ENCODE measurements at regions not wholly inside any gene's neighbourhood (a gene's known extent, or its start where the extent isn't known, plus 50 kb on each side); places are given as distances from the start of the nearest gene placed in this dataset.

- peaks cover 0 to 9% (median under 1%) of the 10 kb centered on the region in 12 donors for H3K4me1 ChIP-seq
- WGBS, 4 donors, result 76 to 88% (median 78%) methylated on average over 3 of the region's 3 CpGs
- intact Hi-C loops (cut with DNase I), result loop anchor here in 3 of 10 donors (10.0 kb wide), 2 partner anchors 386 to 396 kb away; partner anchors contain the start of gene SOX9 (in 1 of the 3)
- H3K4me3 ChIP-seq, result no peak overlapping the region
- ATAC-seq, result no peak
- H3K27ac ChIP-seq, result no peak overlapping the region
- H3K36me3 ChIP-seq, result no peaks in the 10 kb centered on the region
- no peak for TF ChIP-seq CTCF (IDR thresholded peaks at IDR 0.05)
- TF ChIP-seq POLR2A (IDR thresholded peaks at IDR 0.05), result no peak
- no peak for DNase-seq
- no peaks in the 10 kb centered on the region for H3K9me3 ChIP-seq
- H3K27me3 ChIP-seq, result no peaks in the 10 kb centered on the region
Measured at GRCh38 chr17:72510351-72511016, 389.7 kb downstream of the SOX9 start.

- ATAC-seq (no peak), DNase-seq (no peak)
- no peak overlapping the region for H3K27ac ChIP-seq
- H3K27me3 ChIP-seq, result no peaks in the 10 kb centered on the region
- no peaks in the 10 kb centered on the region for H3K36me3 ChIP-seq
- TF ChIP-seq POLR2A (IDR thresholded peaks at IDR 0.05), result no peak
- no peak for TF ChIP-seq CTCF (IDR thresholded peaks at IDR 0.05)
- no peaks in the 10 kb centered on the region for H3K9me3 ChIP-seq
- no peak overlapping the region for H3K4me3 ChIP-seq
- intact Hi-C loops (cut with DNase I), result loop anchor here in 3 of 10 donors (10.0 kb wide), 2 partner anchors 386 to 396 kb away; partner anchors contain the start of gene SOX9 (in 1 of the 3)
- peaks cover 0 to 17% (median 5%) of the 10 kb centered on the region in 12 donors for H3K4me1 ChIP-seq
- 87 to 92% (median 91%) methylated on average over 7 of the region's 7 CpGs for WGBS, 4 donors
Measured at GRCh38 chr17:72511242-72511641, 390.4 kb downstream of the SOX9 start.

DNA sequence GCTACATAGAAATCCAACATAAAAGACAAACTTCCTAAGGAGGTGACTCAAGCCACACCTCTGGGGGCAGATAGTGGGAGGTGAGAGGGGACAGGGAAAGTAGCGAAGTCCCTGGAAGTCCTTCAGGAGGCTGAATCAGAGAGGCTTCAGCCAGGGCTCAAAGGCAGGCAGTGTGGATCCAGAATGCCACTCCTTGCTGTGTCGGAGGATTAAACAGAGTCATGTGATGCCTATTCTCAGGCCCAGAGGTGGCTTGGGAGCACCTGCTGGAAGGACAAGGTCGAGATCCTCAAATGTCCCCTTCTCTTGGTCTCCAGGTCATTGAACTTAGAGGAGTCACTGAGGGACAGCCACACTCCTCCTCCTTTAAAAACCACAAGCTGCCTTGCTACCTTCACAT, 391.1 kb downstream of the SOX9 start:
- peaks cover 0 to 23% (median 8%) of the 10 kb centered on the region in 12 donors for H3K4me1 ChIP-seq
- 68 to 78% (median 73%) methylated on average over 3 of the region's 3 CpGs for WGBS, 4 donors
- H3K9me3 ChIP-seq, result no peaks in the 10 kb centered on the region
- no peak overlapping the region for H3K4me3 ChIP-seq
- no peaks in the 10 kb centered on the region for H3K36me3 ChIP-seq
- ATAC-seq (no peak), DNase-seq (no peak)
- no peak overlapping the region for H3K27ac ChIP-seq
- TF ChIP-seq CTCF (IDR thresholded peaks at IDR 0.05) (no peak), POLR2A (IDR thresholded peaks at IDR 0.05) (no peak)
- no peaks in the 10 kb centered on the region for H3K27me3 ChIP-seq
- intact Hi-C loops (cut with DNase I), result loop anchor here in 3 of 10 donors (10.0 kb wide), 2 partner anchors 387 to 397 kb away; partner anchors contain the start of gene SOX9 (in 1 of the 3)

DNA sequence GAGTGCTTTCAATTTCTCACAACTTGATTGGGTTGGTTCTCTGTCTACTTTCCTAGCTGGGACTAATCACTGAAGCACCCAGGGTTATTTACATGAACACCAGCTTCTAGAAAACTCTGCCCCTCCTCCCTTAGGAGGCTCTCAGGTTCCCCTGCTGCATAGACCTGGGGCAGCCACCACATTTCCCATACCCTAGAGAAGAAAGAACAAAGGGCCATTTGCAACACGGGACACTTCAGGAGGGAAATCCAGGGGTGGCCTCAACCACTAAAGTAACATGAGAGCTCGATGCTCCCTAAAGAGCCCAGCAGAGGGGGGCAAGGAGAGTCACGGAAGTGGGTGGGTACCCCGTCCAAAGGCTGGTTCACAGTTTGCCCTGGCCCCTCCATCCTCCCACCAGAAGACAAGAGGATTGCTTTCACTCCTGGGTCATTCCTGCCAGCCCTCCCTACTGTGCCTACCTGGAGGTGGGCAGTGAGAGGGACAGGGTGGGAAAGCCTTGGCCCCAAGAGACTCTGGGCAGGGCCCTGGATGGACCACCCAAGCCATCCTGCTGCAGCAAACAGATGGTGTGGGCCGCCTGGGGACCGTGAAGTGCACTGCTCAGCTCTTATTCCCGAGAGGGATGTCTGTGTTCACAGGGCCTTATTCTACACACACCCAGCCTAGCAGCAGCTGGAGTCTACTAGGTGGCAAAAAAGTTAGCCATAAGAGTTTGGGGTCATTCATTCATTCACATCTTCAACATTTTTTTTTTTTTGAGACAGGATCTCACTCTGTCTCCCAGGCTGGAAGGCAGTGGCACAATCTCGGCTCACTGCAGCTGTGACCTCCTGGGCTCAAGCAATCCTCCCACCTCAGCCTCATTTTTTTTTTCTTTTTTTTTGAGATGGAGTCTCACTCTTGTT, 392.1 kb downstream of the SOX9 start:
- Histone ChIP-seq H3K4me1 (peaks cover 0 to 27% (median 8%) of the 10 kb centered on the region in 12 donors), H3K9me3 (no peaks in the 10 kb centered on the region), H3K27ac (no peak overlapping the region), H3K4me3 (no peak overlapping the region), H3K36me3 (no peaks in the 10 kb centered on the region), H3K27me3 (peaks cover 0 to under 1% (median 0%) of the 10 kb centered on the region in 9 donors)
- no peak for DNase-seq
- WGBS, 4 donors, result 63 to 76% (median 73%) methylated on average over 7 to 8 of the region's 8 CpGs
- no peak for ATAC-seq
- intact Hi-C loops (cut with DNase I), result loop anchor here in 3 of 10 donors (10.0 kb wide), 2 partner anchors 388 to 398 kb away; partner anchors contain the start of gene SOX9 (in 1 of the 3)
- TF ChIP-seq CTCF (IDR thresholded peaks at IDR 0.05), result no peak
- TF ChIP-seq POLR2A (IDR thresholded peaks at IDR 0.05), result no peak

All from heart left ventricle (tissue), 16 donors.